HEK293 (cell line): ENCODE measurements at regions not wholly inside any gene's neighbourhood (a gene's known extent, or its start where the extent isn't known, plus 50 kb on each side); places are given as distances from the start of the nearest gene placed in this dataset.
"Not testable (repeated sequence)": the region's sequence is repeated elsewhere in the genome, so short reads cannot be mapped to it uniquely, and the experiment has no call there.

Source experiments
- CTCF ChIA-PET: fragments of 350-600 bp; formaldehyde crosslinking; extraction: SDS; loops from one replicate; lab custom pipeline; 2021; ENCODE audit warnings: antibody characterized with exemption; lab: Yijun Ruan, JAX
- POLR2A ChIA-PET: fragments of 300-600 bp; formaldehyde crosslinking; extraction: SDS; loops from one replicate; lab custom pipeline; 2020; ENCODE audit warnings: antibody characterized with exemption, inconsistent platforms; lab: Yijun Ruan, JAX
- H3K27ac ChIP-seq: fragments of 200-500 bp; sonication (Bioruptor generic); 2 replicates; pipeline ENCODE4 v1.5.1; 2014; ENCODE audit warnings: low read depth, low read length, control low read depth, inconsistent platforms; ENCODE audit errors: extremely low read depth
- H3K36me3 ChIP-seq, 2 experiments: fragments of 200-500 bp in 1 of 2; sonication (Bioruptor generic) in 1 of 2; 1 replicate in 1 of 2; 2 replicates in 1 of 2; pipeline ENCODE4 v1.5.1; 2014 to 2017; ENCODE audit warnings: inconsistent platforms in 2 of 2, low read length in 2 of 2; ENCODE audit not compliant: control insufficient read depth in 2 of 2, insufficient read depth in 1 of 2
- H3K4me1 ChIP-seq: fragments of 200-500 bp; sonication (Bioruptor generic); 2 replicates; pipeline ENCODE4 v1.5.1; 2014; ENCODE audit warnings: mild to moderate bottlenecking, low read length, inconsistent platforms; ENCODE audit not compliant: control insufficient read depth, insufficient read depth
- H3K4me3 ChIP-seq: 2 replicates; pipeline ENCODE4 v1.5.1; 2011; ENCODE audit warnings: low read depth, mild to moderate bottlenecking, control low read depth, low read length, moderate library complexity
- H3K9me3 ChIP-seq: fragments of 200-500 bp; sonication (Bioruptor generic); 2 replicates; pipeline ENCODE4 v1.5.1; 2014; ENCODE audit warnings: low read depth, low read length, inconsistent platforms; ENCODE audit not compliant: control insufficient read depth, insufficient read depth
- BCL11B ChIP-seq: fragments of 450-650 bp; formaldehyde crosslinking; IDR thresholded peaks from 2 replicates; pipeline ENCODE4 v1.5.1; 2016; ENCODE audit warnings: low read depth, missing biosample characterization, missing genetic modification characterization
- EGR2 ChIP-seq: fragments of 450-650 bp; formaldehyde crosslinking; IDR thresholded peaks from 2 replicates; pipeline ENCODE4 v1.5.1; 2016; ENCODE audit warnings: low read depth, missing biosample characterization, missing genetic modification characterization
- FEZF1 ChIP-seq: fragments of 450-650 bp; formaldehyde crosslinking; IDR thresholded peaks from 2 replicates; pipeline ENCODE4 v1.5.1; 2016; ENCODE audit warnings: missing biosample characterization, missing genetic modification characterization
- IKZF3 ChIP-seq: fragments of 450-650 bp; IDR thresholded peaks from 2 replicates; pipeline ENCODE4 v1.5.0; 2018; ENCODE audit warnings: missing biosample characterization, mild to moderate bottlenecking, missing genetic modification characterization, moderate library complexity
- MEIS1 ChIP-seq: sonication (generic); formaldehyde crosslinking; IDR thresholded peaks from 2 replicates; pipeline ENCODE4 v1.8.1; 2022; ENCODE audit warnings: missing genetic modification reagents, mild to moderate bottlenecking, borderline replicate concordance
- YY2 ChIP-seq: fragments of 450-650 bp; formaldehyde crosslinking; IDR thresholded peaks from 2 replicates; pipeline ENCODE4 v1.5.1; 2016; ENCODE audit warnings: missing biosample characterization, missing genetic modification characterization
- ZFHX2 ChIP-seq: fragments of 450-650 bp; formaldehyde crosslinking; conservative IDR thresholded peaks from 2 replicates; pipeline ENCODE4 v1.5.1; 2016; ENCODE audit warnings: missing biosample characterization, missing genetic modification characterization
- ZNF10 ChIP-seq: fragments of 450-650 bp; formaldehyde crosslinking; IDR thresholded peaks from 2 replicates; pipeline ENCODE4 v1.5.1; 2017; ENCODE audit warnings: missing biosample characterization, missing genetic modification characterization
- ZNF311 ChIP-seq: fragments of 450-650 bp; formaldehyde crosslinking; IDR thresholded peaks from 2 replicates; pipeline ENCODE4 v1.5.1; 2017; ENCODE audit warnings: missing biosample characterization, missing genetic modification characterization, borderline replicate concordance
- ZNF658 ChIP-seq: fragments of 450-650 bp; formaldehyde crosslinking; IDR thresholded peaks from 2 replicates; pipeline ENCODE4; 2016; ENCODE audit warnings: missing biosample characterization, missing genetic modification characterization
- ZSCAN16 ChIP-seq: fragments of 450-650 bp; formaldehyde crosslinking; IDR thresholded peaks from 2 replicates; pipeline ENCODE4 v1.5.1; 2016; ENCODE audit warnings: missing biosample characterization, missing genetic modification characterization
- TF ChIP-seq, protein P1 (sequence below): fragments of 450-650 bp; formaldehyde crosslinking; IDR thresholded peaks from 2 replicates; pipeline ENCODE4 v1.5.1; 2016; ENCODE audit warnings: missing biosample characterization, missing genetic modification characterization, borderline replicate concordance
- TF ChIP-seq, protein P2 (sequence below): fragments of 450-650 bp; formaldehyde crosslinking; IDR thresholded peaks from 2 replicates; pipeline ENCODE4 v1.5.1; 2016; ENCODE audit warnings: missing biosample characterization, missing genetic modification characterization
- TF ChIP-seq, protein P3 (sequence below): fragments of 450-650 bp; formaldehyde crosslinking; IDR thresholded peaks from 2 replicates; pipeline ENCODE4; 2016; ENCODE audit warnings: missing biosample characterization, missing genetic modification characterization

DNA sequence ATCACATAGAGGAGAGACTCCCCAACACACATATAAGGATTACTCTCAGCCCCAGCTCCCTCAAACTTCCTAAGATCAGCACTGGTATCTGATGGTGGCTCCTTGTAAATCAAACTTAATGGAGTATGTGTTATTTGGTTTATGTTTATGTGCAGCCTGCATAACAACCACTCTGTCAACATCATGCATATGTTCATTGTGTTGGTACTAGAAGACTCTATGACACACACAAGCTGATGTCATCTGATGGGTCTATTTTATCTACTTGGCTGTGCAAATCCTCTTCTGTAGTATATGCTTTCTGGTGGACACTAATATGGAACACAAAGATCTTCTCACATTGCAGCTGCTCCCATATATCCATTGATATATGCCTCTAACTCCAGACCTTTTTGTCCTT, 134.0 kb upstream of the FAM174A start (continued):
- TF ChIP-seq, protein P1, sequence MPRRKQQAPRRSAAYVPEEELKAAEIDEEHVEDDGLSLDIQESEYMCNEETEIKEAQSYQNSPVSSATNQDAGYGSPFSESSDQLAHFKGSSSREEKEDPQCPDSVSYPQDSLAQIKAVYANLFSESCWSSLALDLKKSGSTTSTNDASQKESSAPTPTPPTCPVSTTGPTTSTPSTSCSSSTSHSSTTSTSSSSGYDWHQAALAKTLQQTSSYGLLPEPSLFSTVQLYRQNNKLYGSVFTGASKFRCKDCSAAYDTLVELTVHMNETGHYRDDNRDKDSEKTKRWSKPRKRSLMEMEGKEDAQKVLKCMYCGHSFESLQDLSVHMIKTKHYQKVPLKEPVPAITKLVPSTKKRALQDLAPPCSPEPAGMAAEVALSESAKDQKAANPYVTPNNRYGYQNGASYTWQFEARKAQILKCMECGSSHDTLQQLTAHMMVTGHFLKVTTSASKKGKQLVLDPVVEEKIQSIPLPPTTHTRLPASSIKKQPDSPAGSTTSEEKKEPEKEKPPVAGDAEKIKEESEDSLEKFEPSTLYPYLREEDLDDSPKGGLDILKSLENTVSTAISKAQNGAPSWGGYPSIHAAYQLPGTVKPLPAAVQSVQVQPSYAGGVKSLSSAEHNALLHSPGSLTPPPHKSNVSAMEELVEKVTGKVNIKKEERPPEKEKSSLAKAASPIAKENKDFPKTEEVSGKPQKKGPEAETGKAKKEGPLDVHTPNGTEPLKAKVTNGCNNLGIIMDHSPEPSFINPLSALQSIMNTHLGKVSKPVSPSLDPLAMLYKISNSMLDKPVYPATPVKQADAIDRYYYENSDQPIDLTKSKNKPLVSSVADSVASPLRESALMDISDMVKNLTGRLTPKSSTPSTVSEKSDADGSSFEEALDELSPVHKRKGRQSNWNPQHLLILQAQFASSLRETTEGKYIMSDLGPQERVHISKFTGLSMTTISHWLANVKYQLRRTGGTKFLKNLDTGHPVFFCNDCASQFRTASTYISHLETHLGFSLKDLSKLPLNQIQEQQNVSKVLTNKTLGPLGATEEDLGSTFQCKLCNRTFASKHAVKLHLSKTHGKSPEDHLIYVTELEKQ (tag by site-specific recombination): no peak
- TF ChIP-seq BCL11B (no peak), ZNF10 (no peak), IKZF3 (no peak), FEZF1 (tag by site-specific recombination) (no peak), ZNF311 (no peak), YY2 (tag by site-specific recombination) (no peak), ZNF658 (no peak), MEIS1 (CRISPR knock-in tag) (no peak), ZSCAN16 (tag by site-specific recombination) (no peak)
- TF ChIP-seq, protein P2, sequence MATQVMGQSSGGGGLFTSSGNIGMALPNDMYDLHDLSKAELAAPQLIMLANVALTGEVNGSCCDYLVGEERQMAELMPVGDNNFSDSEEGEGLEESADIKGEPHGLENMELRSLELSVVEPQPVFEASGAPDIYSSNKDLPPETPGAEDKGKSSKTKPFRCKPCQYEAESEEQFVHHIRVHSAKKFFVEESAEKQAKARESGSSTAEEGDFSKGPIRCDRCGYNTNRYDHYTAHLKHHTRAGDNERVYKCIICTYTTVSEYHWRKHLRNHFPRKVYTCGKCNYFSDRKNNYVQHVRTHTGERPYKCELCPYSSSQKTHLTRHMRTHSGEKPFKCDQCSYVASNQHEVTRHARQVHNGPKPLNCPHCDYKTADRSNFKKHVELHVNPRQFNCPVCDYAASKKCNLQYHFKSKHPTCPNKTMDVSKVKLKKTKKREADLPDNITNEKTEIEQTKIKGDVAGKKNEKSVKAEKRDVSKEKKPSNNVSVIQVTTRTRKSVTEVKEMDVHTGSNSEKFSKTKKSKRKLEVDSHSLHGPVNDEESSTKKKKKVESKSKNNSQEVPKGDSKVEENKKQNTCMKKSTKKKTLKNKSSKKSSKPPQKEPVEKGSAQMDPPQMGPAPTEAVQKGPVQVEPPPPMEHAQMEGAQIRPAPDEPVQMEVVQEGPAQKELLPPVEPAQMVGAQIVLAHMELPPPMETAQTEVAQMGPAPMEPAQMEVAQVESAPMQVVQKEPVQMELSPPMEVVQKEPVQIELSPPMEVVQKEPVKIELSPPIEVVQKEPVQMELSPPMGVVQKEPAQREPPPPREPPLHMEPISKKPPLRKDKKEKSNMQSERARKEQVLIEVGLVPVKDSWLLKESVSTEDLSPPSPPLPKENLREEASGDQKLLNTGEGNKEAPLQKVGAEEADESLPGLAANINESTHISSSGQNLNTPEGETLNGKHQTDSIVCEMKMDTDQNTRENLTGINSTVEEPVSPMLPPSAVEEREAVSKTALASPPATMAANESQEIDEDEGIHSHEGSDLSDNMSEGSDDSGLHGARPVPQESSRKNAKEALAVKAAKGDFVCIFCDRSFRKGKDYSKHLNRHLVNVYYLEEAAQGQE (tag by site-specific recombination): no peak
- TF ChIP-seq, protein P3, sequence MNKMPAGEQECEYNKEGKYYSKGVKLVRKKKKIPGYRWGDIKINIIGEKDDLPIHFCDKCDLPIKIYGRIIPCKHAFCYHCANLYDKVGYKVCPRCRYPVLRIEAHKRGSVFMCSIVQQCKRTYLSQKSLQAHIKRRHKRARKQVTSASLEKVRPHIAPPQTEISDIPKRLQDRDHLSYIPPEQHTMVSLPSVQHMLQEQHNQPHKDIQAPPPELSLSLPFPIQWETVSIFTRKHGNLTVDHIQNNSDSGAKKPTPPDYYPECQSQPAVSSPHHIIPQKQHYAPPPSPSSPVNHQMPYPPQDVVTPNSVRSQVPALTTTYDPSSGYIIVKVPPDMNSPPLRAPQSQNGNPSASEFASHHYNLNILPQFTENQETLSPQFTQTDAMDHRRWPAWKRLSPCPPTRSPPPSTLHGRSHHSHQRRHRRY (tag by site-specific recombination): no peak

DNA sequence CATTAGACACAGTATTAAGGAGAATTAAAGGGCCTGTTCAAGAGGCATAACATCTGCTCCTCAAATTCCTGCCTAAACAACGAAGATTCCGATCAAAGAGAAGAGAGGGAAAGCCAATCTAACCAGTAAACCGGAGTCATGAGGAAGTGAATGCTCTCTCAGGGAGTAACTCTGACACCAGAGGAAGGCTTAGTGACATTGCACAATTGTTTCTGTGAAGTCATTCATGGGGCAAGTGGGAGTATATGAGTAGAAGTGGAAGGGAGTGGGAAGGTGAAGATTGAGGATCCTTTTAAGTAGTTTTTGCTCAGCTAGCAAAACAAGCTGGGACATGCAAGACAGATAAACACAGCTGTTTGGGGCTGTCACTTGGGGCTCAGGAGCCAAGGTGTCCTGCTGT, 136.4 kb upstream of the FAM174A start:
- CTCF ChIA-PET, H3K4me3 ChIP-seq: not testable (repeated sequence)

DNA sequence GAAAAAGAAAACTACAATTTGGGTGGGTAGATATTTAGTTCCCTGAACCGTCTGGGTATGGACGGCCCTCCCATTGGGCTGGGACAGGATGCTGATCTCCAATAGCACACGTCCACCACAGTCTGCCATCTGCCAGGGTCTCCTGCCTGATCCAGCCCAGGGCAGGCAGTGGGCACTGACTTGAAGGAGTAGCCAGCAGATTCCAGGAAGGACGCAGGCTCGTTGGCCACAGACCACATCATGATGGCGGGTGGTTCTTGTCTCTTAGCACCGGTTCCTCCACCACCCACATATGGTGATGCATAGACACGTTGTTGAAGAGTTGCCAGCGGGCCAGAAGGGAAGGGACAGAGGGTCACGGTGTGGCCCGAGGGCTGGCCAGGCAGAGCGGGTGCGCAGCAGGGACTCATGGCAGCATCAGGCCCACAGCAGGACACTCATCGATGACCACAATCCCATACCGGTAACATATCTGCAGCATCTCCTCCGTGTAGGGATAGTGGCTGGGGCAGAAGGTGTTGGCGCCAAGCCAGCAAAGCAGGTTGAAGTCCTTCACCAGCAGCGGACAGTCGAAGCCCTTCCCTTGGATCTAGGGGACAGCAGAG, 155.8 kb upstream of the FAM174A start:
- CTCF ChIA-PET, H3K27ac ChIP-seq, H3K4me1 ChIP-seq, POLR2A ChIA-PET, H3K36me3 ChIP-seq, H3K4me3 ChIP-seq, H3K9me3 ChIP-seq: not testable (repeated sequence)

More for the DNA sequence above, 136.4 kb upstream of the FAM174A start:
- POLR2A ChIA-PET, H3K9me3 ChIP-seq, H3K27ac ChIP-seq, H3K36me3 ChIP-seq, H3K4me1 ChIP-seq: not testable (repeated sequence)
- TF ChIP-seq ZFHX2 (tag by site-specific recombination): peak; percentile 36
- peak; percentile 35 for TF ChIP-seq EGR2 (tag by site-specific recombination)

DNA sequence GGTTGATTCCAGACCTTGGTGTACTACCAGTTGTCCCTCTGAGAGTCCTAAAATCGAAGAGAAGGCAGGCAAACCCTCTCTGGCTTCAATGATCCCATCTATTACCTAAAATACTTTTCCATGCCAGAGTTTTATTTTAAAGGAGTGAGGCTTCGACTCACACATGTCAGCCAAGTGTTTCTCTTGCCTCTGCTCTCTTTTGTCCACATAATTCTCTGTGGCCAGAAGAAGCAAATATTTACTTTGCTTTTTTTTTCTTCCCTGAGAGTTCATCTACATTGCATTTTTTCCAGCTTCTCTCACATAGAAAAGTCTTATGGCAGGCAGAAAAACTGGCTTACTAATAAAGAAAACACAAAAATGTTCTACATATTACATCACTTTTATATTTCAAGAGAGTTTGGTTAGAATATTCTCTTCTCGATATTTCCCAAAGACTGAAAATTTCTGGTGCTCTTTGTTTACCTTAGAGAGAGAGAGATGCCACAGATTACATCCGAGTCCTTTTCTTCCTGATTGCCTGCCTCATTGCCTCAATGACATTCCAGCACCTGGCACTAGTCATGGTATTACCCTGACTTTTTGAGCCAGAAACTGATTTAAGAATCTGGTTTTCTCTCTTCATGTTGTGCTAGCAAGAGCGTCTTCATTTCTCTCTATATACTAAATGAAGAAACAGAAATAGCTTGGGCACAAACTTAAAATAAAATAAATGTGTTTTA, 170.3 kb upstream of the FAM174A start:
- H3K9me3 ChIP-seq, POLR2A ChIA-PET, H3K36me3 ChIP-seq, H3K27ac ChIP-seq, H3K4me3 ChIP-seq, H3K4me1 ChIP-seq, CTCF ChIA-PET: not testable (repeated sequence)

DNA sequence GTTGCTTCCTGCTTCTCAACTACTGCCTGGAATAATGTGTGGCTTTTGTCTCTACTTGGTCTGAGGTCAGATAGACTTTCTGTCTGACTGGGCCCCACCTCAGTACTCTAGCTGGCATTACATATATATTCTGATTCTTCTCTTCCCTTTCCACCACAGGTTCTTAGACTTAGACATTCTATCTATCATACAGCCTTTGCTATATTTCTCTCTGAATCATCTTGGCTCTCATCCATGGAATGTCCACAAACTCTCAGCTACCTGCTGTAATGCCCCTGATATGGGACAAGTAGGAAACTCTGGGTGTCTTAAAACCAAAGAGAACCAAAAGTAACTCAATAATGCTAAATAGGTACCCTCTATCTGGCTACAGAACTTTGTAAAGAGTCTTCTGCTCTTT, 170.8 kb upstream of the FAM174A start:
- POLR2A ChIA-PET, H3K9me3 ChIP-seq, CTCF ChIA-PET, H3K36me3 ChIP-seq, H3K27ac ChIP-seq, H3K4me3 ChIP-seq, H3K4me1 ChIP-seq: not testable (repeated sequence)

DNA sequence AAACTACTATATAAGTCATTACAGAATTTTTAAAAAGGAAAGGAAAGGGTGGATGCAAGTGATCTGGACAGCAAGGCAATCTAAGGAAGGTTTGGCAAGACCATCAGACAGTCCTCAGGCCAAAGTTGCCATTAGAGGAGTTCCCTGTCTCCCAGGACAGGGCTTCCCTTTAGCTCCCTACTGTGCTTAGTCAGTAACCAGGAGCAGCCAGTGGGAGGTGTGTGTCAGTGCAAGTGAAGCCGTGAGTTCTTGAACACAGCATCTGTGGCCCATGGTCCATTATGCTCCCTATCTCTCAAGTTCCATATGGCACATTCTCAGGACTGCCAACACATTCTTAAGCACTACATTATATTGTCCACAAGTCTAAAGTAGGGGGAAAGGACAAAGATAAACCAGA, 175.2 kb upstream of the FAM174A start:
- H3K27ac ChIP-seq, CTCF ChIA-PET, POLR2A ChIA-PET: not testable (repeated sequence)

More for the DNA sequence above, 175.2 kb upstream of the FAM174A start:
- not testable (repeated sequence) for H3K36me3 ChIP-seq, H3K4me3 ChIP-seq, H3K4me1 ChIP-seq, H3K9me3 ChIP-seq
